Ramos (cell line): ENCODE measurements at regions not wholly inside any gene's neighbourhood (a gene's known extent, or its start where the extent isn't known, plus 50 kb on each side); places are given as distances from the start of the nearest gene placed in this dataset.

Experiments used
- in situ Hi-C: fragments of 300-500 bp; cut with MboI; formaldehyde crosslinking; loops from one replicate; pipeline ENCODE4 v1.14.3; 2022; ENCODE audit warnings: low sequenced_read_pairs; ENCODE audit not compliant: unreplicated experiment

DNA sequence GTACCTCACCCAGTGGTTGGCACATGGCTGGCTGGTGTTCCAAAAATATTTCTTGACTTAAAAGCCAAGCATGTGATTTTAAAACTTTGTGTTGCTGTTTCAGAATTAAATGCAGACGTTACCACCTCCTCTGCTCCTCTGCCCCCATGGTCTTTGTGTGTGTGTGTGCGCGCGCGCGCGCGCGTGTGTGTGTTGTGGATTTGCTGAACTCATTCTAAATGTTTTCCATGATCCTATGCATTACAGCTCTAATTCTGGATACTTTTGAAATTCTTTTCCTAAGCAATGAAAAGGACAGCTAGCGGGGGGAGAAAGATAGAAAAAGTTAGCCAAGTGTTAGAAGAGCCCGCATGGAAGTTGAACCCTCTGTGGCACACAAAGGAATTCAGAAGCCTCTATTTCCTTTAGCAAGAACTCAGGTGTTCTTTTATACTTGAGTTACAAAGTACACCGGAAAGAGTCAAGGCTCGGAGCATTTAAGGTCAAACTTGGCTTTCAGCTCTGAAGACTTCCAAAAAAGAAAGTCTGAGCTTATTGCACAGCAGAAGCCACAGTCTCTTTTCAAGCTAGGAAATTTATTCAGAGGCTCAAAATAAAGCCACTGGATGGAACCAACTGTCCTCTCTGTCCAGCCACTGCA, 350.5 kb upstream of the TBL1XR1 start:
- in situ Hi-C loops = no loop called here

DNA sequence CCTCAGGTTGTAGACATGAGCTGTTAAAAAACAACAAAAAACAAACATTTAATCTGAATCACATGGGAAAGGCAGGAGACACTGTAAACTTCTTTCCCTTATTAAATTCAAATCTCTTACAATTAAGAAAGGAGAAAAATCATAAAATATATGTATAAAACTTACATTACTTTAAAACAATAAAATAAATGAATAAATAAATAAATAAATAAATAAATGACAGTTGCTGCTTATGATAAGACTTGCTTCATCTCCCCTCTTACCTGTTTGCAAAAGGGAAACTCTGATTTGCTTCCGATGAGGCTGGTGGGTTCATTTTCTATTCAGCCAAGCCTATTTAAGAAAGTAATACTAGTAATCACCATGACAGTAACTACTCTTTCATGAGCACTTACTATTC, 353.4 kb upstream of the TBL1XR1 start:
- in situ Hi-C loops = no loop called here

DNA sequence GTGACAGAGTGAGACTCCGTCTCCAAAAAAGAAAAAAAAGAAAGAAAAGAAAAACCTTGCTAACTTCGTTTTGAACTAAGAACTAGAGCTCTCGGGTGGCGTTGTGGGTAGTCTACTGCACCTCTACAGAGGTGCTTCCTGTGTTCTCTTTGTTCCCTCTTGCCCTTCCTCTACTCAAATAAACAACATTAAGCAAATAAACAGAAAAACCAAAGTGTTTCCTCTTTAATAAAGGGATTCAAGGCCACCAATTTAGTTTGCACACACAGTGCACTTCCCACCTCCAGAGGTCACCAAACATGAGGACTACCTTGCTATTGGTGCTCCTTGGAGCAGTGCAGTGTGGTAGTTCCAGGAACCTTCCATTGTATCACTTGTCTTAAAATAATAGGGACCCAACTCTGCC, 354.2 kb upstream of the TBL1XR1 start:
- in situ Hi-C loops = no loop called here

DNA sequence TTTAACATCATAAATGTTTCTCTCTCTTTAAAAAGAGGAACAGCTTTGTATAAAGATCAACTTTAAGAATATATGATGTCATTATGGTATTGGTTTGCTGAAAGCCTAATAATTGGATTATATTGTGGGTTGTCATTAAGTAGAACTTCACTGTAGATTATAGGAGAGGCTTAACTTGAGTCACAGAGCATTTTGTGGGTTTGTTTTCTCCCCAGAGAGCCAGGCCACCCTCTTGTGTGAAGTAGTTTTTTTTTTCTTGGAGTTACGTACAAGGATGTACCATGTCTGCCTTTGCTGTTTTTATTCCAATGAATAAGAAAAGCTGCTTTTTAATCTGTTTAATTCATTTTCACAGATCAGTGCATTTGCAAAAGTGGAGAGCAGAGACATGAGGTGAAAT, 354.8 kb upstream of the TBL1XR1 start:
- in situ Hi-C loops = no loop called here

DNA sequence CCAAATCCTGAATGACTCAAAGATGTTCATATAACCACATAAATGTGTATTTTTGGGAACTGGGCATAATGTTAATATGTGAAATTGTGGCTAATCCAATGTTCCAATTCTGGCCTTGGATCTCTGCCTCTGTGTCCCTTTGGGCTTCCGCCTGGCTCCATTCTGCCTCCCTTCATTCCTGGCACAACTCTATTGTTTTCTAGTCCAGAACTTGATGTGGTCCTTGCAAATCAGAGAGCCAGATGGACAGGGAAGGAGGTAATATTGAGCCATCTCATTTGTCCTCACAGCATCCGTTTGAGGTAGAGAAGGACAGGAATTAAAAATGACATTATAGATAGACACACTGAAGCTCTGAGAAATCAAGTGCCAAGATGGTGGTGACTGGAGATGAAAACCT, 355.7 kb upstream of the TBL1XR1 start:
- in situ Hi-C loops = no loop called here

DNA sequence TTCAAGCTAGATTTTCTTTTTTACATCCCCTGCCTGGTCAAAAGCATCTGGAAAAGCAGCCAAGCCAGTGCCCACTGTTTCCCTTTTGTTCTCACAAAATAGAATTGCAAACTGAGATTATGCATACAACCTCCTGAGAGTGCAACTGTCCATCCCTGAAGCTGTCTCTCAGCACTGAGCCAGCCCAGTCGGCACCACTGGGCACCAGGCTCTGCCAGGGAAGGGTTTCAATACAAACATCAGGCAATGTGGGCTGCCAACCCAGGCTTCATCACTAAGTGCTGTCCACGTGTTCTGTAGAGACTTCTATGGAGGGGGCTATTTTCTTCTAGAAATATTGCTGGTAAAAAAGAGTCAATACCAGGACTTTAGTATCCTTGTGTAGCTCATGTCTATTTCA, 356.3 kb upstream of the TBL1XR1 start:
- in situ Hi-C loops = no loop called here

DNA sequence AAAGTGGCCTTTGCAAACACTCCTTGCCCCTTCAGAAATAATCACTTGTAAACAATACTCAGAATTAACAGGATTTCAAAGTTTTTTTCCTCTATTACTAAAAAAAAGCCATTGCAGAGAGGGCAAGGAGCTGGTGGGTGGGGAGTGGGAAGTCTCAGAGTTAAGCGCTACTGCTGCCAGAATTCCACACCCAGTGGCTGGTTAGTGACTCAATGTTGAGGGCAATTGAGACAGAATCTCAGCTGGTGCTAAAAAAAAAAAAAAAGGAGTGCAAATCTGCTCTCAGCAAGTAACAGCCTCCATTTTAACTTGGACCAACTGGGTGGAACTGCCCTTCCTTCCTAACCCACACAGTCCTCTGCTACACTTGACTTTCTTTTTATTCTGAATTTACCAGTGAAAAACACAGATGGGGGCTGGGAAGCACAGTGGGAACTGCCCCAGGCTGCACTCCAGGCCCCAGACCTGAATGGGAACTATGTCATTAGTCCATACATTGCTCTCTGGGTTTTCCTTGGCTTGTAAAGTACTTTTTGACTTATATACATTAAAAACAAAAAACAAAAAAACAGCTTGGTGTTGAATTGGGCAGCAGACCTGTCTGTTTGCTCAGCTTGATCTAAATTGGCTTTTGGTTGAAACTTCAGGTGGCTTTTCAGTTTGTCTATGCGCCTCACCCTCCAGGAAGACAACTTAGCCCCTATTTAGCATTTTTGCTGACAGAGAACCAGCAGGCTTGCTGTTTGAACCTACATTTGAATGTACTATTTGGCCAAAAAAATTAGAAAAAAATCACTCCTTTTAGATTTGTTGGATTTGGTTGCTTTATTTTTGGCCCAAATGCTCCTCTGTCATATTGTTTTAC, 357.8 kb upstream of the TBL1XR1 start:
- in situ Hi-C loops = no loop called here

DNA sequence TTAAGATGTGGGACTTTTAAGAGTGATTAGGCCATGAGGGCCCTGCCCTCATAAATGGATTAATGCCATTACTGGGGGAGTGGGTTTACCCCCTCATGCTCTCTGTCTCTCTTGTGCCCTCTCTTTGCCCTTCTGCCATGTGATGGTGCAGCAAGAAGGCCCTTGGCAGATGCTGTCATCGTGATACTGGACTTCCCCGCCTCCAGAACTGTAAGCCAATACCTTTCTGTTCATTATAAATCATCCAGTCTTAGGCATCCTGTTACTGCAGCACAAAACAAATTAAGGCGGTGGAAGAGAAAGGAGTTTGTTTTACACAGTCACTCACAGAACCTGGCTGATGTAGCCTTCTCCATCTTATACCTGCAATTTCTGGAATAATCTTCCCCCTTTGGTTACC, 360.3 kb upstream of the TBL1XR1 start:
- in situ Hi-C loops = no loop called here

DNA sequence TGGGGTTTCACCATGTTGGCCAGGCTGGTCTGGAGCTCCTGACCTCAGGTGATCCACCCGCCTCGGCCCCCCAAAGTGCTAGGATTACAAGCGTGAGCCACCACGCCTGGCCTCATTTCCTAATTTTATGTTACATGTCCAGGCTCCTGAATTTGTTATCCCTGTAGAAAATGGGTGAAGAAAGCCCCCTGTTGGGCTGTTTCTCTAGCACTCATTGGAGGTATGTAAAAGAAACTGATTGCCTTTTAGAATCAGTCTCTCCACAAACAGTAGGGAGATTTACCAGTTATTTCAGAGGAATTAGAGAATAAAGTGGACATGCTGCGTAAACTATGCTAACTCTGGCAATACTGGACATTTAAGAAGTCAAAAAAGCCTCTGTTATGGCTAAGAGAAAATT, 364.1 kb upstream of the TBL1XR1 start:
- in situ Hi-C loops = no loop called here

DNA sequence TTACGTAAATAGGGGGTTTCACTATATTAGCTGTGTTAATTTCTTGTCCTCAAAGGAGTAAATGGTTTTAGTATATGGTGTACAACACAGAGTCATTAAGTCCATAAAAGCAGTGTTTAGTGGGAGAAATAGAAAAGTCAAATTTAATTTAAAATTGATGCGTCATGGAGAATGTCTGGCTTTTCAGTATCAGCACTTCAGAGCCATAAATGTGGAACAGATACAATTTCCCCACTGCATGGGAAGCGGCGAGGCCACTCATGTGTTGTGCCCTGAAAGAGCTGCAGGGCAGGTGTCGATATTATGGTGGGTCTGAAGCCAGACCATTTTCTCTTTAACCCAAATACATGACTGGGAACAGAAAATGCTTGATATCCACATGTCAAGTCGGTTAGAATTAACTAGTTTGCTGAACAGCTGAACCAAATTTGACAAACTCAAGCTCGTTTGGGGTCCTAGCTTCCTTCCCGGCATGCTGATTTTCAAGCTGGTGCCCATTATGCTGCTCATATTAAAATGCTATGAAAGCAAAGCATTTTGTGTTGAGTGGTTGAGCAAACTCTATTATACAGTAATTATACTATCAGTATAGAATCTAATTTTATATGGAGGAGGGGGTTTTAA, 364.6 kb upstream of the TBL1XR1 start:
- in situ Hi-C loops = no loop called here

DNA sequence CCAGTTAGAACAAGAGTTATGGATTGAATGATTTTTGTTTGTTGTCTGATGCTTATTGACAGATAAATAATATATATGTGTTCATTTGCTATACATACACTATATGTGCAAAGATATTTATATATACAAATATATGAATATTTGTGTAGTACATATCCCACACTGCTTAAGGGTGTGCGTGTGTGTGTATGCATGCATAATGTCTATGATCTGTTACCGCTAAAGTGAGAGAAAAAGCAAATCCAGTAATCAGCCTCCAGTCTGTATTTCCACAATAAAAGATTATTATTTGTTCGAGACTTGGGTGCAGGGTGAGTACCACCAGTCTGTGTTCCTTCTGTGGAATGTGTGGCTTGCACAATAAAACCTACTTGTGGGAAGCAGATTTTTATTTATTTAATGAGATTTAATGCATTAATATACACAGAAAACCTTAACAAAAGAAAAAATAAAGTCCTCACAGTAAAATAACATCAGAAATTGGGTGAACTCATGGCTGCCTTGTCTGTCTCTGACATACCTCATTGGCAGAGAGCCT, 366.0 kb upstream of the TBL1XR1 start:
- in situ Hi-C loops = no loop called here

DNA sequence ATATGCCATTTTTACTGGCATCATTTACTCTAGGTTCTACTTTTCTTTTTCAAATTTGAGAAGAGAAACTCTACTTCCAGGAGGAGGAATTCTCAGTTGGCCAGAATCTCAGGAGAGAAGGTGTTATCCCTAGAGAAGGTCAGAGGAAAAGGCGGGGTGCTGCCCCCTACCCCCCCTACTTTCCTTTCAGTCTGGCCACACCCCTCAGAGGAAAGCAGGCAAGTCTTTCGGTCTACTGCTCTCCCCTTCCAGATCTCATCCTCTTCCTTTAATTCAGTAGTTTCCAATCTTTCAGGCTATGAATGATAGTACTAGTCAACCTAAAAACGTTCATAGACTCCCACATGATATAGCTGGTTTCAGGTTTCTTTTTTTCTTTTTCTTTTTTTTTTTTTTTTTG, 366.5 kb upstream of the TBL1XR1 start:
- in situ Hi-C loops = no loop called here

DNA sequence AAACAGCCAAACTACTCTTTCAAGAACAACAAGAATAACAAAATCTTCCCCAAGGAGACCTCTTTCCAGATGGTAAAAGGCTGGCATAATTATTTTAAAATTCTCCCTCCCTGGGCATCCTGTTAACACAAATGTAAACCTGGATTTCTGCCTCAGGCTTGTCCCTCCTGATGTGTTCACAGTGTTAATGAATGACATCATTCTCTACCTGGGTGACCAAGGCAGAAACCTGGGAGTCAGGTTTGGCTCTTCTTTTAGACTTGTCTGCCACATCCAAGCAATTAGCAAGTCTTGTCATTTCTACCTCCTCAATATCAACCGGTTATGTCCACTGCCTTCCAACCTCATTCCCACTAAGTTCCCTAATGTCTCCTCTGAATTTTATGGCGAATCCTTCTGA, 368.7 kb upstream of the TBL1XR1 start:
- in situ Hi-C loops = no loop called here

DNA sequence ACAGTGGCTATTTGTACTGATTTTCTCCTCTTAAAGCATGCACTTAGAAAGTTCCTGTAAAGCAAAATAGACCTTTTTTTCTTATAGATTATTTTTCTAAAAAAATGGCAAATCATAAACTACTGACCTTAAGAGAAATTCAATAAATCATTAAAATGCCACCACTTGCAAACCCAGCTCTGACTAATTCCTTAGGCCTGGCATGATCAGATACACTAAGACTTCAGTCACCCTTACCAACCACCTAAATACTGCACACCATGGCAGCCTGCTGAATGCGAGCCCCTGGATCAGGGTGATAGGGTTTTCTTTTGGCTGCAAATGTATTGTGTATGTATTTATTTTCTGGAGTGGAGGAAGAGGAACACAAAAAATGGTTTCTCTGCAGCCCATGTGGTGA, 370.6 kb upstream of the TBL1XR1 start:
- in situ Hi-C loops = no loop called here

DNA sequence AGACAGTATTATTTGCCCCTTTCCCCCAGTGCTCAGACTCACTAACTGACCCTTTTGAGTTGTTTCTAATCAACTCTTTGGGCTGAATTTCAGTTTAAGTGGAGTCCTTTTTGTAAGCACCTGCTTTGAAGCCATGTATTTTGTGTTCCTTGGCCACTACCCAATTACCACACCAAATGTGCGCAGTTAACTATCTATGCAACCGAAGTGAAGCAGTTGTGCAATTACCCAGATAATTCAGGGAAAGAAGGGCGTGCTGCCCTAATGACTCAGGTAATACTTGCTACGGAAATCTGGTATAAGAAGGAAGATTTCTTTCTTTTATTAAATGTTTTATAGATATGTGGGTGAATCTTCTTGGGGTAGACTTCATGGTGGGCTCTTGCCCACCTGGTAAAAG, 371.9 kb upstream of the TBL1XR1 start:
- in situ Hi-C loops = no loop called here

DNA sequence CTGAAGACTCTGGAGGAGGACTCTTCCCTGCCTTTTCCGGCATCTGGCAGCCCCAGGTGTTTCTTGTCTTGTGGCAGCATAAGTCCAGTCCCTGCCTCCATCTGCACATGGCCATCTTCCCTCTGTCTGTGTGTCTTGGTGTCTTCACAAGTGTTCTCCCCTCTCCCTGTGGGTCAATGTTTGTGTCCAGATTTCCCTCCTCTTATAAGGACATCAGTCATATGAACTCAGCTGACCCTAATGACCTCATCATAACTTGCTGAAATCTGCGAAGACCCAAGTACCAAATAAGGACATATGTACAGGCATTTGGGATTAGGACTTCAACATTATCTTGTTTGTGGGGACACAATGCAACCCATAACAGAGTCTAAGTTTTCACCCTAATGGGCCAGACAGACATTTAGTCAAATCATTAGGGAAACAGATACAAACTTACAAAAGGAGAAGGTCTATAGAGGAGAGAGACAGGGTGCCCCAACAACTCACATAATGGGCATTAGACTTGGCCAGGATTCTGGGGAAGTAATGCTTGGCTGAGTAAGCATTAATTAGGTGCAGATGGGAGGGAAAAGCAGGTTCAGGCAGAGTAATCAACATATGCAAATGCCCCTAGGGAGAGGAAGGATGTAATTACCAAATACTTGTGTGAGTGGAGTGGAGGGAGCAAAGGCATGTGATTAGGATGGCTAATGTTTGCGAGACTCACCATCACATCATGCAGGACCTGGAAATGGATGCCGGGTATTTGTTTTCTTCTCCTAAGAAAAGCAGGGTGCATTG, 372.8 kb upstream of the TBL1XR1 start:
- in situ Hi-C loops = no loop called here

DNA sequence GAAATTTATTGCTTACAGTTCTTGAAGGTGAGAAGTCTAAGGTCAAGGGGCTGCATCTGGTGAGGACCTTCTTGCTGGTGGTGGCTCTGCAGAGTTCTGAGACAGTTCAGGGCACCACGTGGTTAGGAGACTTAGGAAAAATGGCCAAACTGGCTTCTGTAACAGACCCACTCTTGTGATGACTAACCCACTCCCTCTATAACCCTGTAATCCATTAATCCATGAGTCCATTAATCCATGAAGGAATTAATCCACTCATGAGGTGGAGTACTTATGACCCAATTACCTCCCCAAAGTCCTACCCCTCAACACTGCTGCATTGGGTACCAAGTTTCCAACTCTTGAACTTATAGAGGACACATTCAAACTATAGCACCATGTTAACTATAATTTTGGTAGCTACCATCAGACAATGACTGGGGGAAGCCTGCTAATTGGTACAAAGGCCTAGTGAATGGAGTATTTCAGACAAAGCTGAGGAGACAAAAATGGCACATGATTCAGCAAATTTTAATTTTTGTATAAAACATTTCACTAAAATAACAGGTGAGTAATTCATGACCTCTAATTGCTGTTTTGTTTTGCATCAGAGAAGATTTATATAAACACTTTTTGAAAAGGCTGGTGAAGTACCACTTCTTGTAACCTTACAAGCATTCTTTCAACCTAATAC, 374.1 kb upstream of the TBL1XR1 start:
- in situ Hi-C loops = no loop called here

DNA sequence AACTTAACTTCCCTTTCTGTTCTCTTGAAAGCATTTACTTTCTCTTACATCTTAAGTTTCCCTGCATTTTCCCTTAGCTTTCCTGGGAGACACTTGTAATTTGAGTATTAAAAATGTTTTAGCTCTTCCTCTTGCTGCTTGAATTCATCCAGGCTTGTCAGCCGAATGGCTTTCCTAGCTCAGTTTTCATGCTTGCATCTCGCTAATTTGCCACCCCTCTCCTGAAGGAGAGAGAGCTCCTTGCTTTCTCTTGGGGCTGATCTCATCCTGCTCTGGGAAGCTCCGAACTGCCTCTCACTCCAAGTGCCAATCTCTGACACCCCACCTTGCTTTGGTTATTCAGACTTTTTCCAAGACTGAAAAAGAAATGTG, 374.6 kb upstream of the TBL1XR1 start:
- in situ Hi-C loops = no loop called here

DNA sequence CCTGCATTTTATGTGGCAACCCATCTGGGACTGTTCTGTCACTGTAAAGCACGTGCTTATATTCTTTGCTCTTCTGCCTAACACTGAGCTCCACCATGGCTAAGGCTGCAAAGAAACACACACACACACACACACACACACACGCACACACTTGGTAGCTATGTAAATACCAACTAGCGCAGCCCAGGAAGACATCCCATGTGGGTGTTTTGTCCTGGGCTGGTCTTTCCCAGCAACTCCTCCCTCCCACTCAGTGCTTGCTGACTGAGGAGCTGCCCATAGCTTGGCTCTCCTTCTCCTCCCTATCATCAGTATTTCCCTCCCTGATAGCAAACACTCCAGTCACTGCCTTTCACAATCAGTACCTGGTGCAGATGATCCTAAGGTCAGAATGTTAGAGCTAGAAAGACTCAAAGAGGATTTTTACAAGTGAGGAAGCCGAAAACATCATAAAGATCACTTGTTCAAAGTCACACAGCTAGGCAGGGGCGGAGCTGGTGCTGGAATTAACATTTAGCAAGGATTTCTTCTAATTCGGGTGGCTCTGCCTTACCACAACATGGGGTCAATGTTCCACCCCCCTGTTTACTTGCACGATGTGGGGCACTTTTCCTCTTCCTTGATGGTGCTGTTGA, 377.1 kb upstream of the TBL1XR1 start:
- in situ Hi-C loops = no loop called here

DNA sequence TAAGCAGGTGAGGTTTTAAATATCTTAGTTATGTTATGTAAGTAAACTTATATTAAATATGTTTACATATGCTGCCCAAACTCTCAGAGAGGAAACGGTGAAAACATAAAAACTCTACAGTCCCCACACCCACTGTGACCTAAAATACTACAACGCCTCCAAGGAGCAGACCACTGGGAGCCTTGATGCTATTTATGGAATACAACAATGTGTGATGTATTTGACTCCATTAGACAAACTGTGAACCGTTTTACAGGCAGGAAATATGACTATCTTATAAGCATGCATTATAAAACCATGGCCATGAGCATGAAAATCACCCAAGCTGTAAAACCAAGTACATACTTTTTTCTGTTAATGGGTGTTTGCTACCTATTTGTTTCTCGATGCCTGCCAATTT, 379.5 kb upstream of the TBL1XR1 start:
- in situ Hi-C loops = no loop called here
